ENCODE measurements at regions not wholly inside any gene's neighbourhood (a gene's known extent, or its start where the extent isn't known, plus 50 kb on each side); places are given as distances from the start of the nearest gene placed in this dataset.

GRCh38 chr10:131786756-131787605 lies 113.8 kb upstream of the PPP2R2D start:
- TF ChIP-seq POLR2AphosphoS5 (IDR thresholded peaks at IDR 0.05) (no peak), CTCF (IDR thresholded peaks at IDR 0.05; ENCODE audit: poor library complexity, severe bottlenecking) (peak; percentile 89)
